GM21737 (cell line): ENCODE measurements at regions not wholly inside any gene's neighbourhood (a gene's known extent, or its start where the extent isn't known, plus 50 kb on each side); places are given as distances from the start of the nearest gene placed in this dataset.

Experiments used
- ATAC-seq: cut with Tn5 transposase; IDR thresholded peaks from one replicate; pipeline ENCODE4 v1.9.1; 2021; ENCODE audit warnings: mild to moderate bottlenecking, moderate library complexity; ENCODE audit not compliant: unreplicated experiment

- no peak for ATAC-seq
These were observed 54.0 kb upstream of the GRIN3A start for GRCh38 chr9:101792475-101792874.

- ATAC-seq = no peak
These were observed 53.5 kb upstream of the GRIN3A start for GRCh38 chr9:101791938-101792337.

- no peak for ATAC-seq
These were observed 53.1 kb upstream of the GRIN3A start for GRCh38 chr9:101791533-101791932.
